GM18526 (cell line): ENCODE measurements at regions not wholly inside any gene's neighbourhood (a gene's known extent, or its start where the extent isn't known, plus 50 kb on each side); places are given as distances from the start of the nearest gene placed in this dataset.
A peak's percentile ranks its signal among the peaks of the same experiment; 100 is the strongest.

Experiments
- POLR2A ChIP-seq: IDR thresholded peaks from 3 replicates; pipeline ENCODE4 v1.6.1; 2011; ENCODE audit not compliant: insufficient read length; ENCODE audit errors: extremely low read depth

GRCh38 chr6:138571585-138572166 is 72.4 kb upstream of the NHSL1 start:
- no peak for TF ChIP-seq POLR2A

GRCh38 chr6:138572167-138572875 is 73.0 kb upstream of the NHSL1 start:
- no peak for TF ChIP-seq POLR2A

- no peak for TF ChIP-seq POLR2A
Measured at GRCh38 chr6:138572885-138573284, 73.6 kb upstream of the NHSL1 start.

GRCh38 chr6:138575257-138575656 is 76.0 kb upstream of the NHSL1 start:
- TF ChIP-seq POLR2A = no peak

- no peak for TF ChIP-seq POLR2A
Measured at GRCh38 chr6:138576313-138576712, 77.0 kb upstream of the NHSL1 start.

GRCh38 chr6:138577151-138577915 is 78.0 kb upstream of the NHSL1 start:
- TF ChIP-seq POLR2A = no peak

- TF ChIP-seq POLR2A = no peak
Measured at GRCh38 chr6:138580040-138580439, 80.7 kb upstream of the NHSL1 start.

- TF ChIP-seq POLR2A = no peak
Measured at GRCh38 chr6:138580801-138581200, 81.5 kb upstream of the NHSL1 start.

GRCh38 chr6:138582573-138582972 is 83.3 kb upstream of the NHSL1 start:
- no peak for TF ChIP-seq POLR2A

- no peak for TF ChIP-seq POLR2A
Measured at GRCh38 chr6:138586638-138587037, 87.3 kb upstream of the NHSL1 start.

GRCh38 chr6:138588805-138589434 is 89.6 kb upstream of the NHSL1 start:
- TF ChIP-seq POLR2A = no peak

GRCh38 chr6:138590796-138591709 is 91.8 kb upstream of the NHSL1 start:
- no peak for TF ChIP-seq POLR2A

- no peak for TF ChIP-seq POLR2A
Measured at GRCh38 chr6:138592749-138593123, 93.4 kb upstream of the NHSL1 start.

- TF ChIP-seq POLR2A = peak; percentile 28
Measured at GRCh38 chr6:138593124-138593877, 94.0 kb upstream of the NHSL1 start.
